A549 (cell line): ENCODE measurements at regions not wholly inside any gene's neighbourhood (a gene's known extent, or its start where the extent isn't known, plus 50 kb on each side); places are given as distances from the start of the nearest gene placed in this dataset.
A peak's percentile ranks its signal among the peaks of the same experiment; 100 is the strongest.

Experiments used
- ATAC-seq, 2 experiments: fragments of 200-7000 bp in 1 of 2; fragments of >200 bp in 1 of 2; cut with Nextera tagmentation in 1 of 2; cut with Tn5 transposase in 1 of 2; 3 replicates each; pipeline versions ENCODE4 v1.8.0 to v1.9.1; 2018 to 2020; ENCODE audit warnings: mild to moderate bottlenecking in 1 of 2, moderate library complexity in 1 of 2
- CTCF ChIA-PET: fragments of 300-600 bp; sonication (Branson Sonifier 250); formaldehyde crosslinking; extraction: SDS; loops from one replicate; lab custom pipeline; 2021; ENCODE audit warnings: antibody characterized with exemption, inconsistent platforms; lab: Yijun Ruan, JAX
- POLR2A ChIA-PET: fragments of 350-600 bp; formaldehyde crosslinking; extraction: SDS; loops from one replicate; lab custom pipeline; 2021; ENCODE audit warnings: antibody characterized with exemption, inconsistent platforms; lab: Yijun Ruan, JAX
- DNase-seq, 2 experiments: peaks; one replicate each; pipeline versions ENCODE4 v3.0.0 to v3.0.0-alpha.2; 2011 to 2016; ENCODE audit warnings: low read depth in 1 of 2, low spot score in 1 of 2
- FAIRE-seq: peaks from 2 replicates; lab custom pipeline; 2011; peaks lifted over from hg19 to GRCh38; lab: Jason Lieb, UNC
- H3K27ac ChIP-seq, 2 experiments: fragments of >200 bp; sonication (Bioruptor Twin); formaldehyde crosslinking; 3 replicates each; pipeline ENCODE4 v1.5.1; 2016 to 2017
- H3K4me1 ChIP-seq: fragments of >200 bp; sonication (Bioruptor Twin); formaldehyde crosslinking; 3 replicates; pipeline ENCODE4 v1.6.1; 2016
- H3K4me2 ChIP-seq: fragments of >200 bp; sonication (Bioruptor Twin); formaldehyde crosslinking; 3 replicates; pipeline ENCODE4 v1.6.1; 2016
- H3K4me3 ChIP-seq: fragments of >200 bp; sonication (Bioruptor Twin); formaldehyde crosslinking; 3 replicates; pipeline ENCODE4 v1.5.1; 2016
- H3K9me3 ChIP-seq: fragments of >200 bp; sonication (Bioruptor Twin); formaldehyde crosslinking; 3 replicates; pipeline ENCODE4 v1.6.1; 2016
- BCL3 ChIP-seq: fragments of >200 bp; sonication (Bioruptor Twin); formaldehyde crosslinking; IDR thresholded peaks from 3 replicates; pipeline ENCODE4 v1.6.1; 2016
- BHLHE40 ChIP-seq: IDR thresholded peaks from 2 replicates; pipeline ENCODE4 v1.6.1; 2012; ENCODE audit warnings: low read depth, low read length, inconsistent platforms
- E2F6 ChIP-seq: IDR thresholded peaks from 2 replicates; pipeline ENCODE4 v1.6.1; 2012; ENCODE audit warnings: low read depth, borderline replicate concordance
- EHF ChIP-seq: fragments of 250-450 bp; sonication (Bioruptor Pico); IDR thresholded peaks from 2 replicates; pipeline ENCODE4 v1.5.0; 2020; ENCODE audit warnings: mild to moderate bottlenecking
- EHMT2 ChIP-seq: fragments of 200-600 bp; sonication (generic); IDR thresholded peaks from 2 replicates; pipeline ENCODE4 v1.6.1; 2016; ENCODE audit warnings: antibody characterized with exemption, low read depth, mild to moderate bottlenecking, moderate library complexity
- FOSB ChIP-seq: fragments of 250-450 bp; sonication (Bioruptor Pico); IDR thresholded peaks from 2 replicates; pipeline ENCODE4 v1.5.0; 2020; ENCODE audit warnings: mild to moderate bottlenecking, moderate library complexity
- FOSL2 ChIP-seq, 2 experiments: fragments of 450-650 bp in 1 of 2; fragments of >200 bp in 1 of 2; sonication (Bioruptor Twin) in 1 of 2; formaldehyde crosslinking; IDR thresholded peaks; 2 replicates each; pipeline versions ENCODE4 v1.5.0 to v1.6.1; 2016 to 2020; ENCODE audit warnings: mild to moderate bottlenecking in 1 of 2, moderate library complexity in 1 of 2
- FOXS1 ChIP-seq: fragments of 250-450 bp; sonication (Bioruptor Pico); IDR thresholded peaks from 2 replicates; pipeline ENCODE4 v1.5.0; 2020; ENCODE audit warnings: mild to moderate bottlenecking, moderate library complexity
- GATA3 ChIP-seq: IDR thresholded peaks from 2 replicates; pipeline ENCODE4 v1.6.1; 2012; ENCODE audit warnings: borderline replicate concordance
- HDAC2 ChIP-seq: fragments of 200-600 bp; sonication (generic); IDR thresholded peaks from 2 replicates; pipeline ENCODE4 v1.6.1; 2016
- HES2 ChIP-seq: fragments of >200 bp; sonication (Bioruptor Twin); formaldehyde crosslinking; IDR thresholded peaks from 2 replicates; pipeline ENCODE4 v1.6.1; 2016
- HEYL ChIP-seq: fragments of 250-450 bp; sonication (Bioruptor Pico); IDR thresholded peaks from 2 replicates; pipeline ENCODE4 v1.8.0; 2021; ENCODE audit warnings: mild to moderate bottlenecking, moderate library complexity
- HOXA7 ChIP-seq: fragments of 250-450 bp; sonication (Bioruptor Pico); IDR thresholded peaks from 2 replicates; pipeline ENCODE4 v1.5.0; 2020; ENCODE audit warnings: mild to moderate bottlenecking, moderate library complexity
- HOXB13 ChIP-seq: fragments of 250-450 bp; sonication (Bioruptor Pico); IDR thresholded peaks from 2 replicates; pipeline ENCODE4 v1.5.0; 2020; ENCODE audit warnings: low read depth, mild to moderate bottlenecking, moderate library complexity
- HOXB5 ChIP-seq: fragments of 250-450 bp; sonication (Bioruptor Pico); IDR thresholded peaks from 2 replicates; pipeline ENCODE4 v1.5.0; 2020; ENCODE audit warnings: mild to moderate bottlenecking, moderate library complexity
- JUNB ChIP-seq: fragments of >200 bp; sonication (Bioruptor Twin); formaldehyde crosslinking; IDR thresholded peaks from 2 replicates; pipeline ENCODE4 v1.6.1; 2016
- KDM1A ChIP-seq: fragments of 200-600 bp; sonication (generic); IDR thresholded peaks from 2 replicates; pipeline ENCODE4 v1.6.1; 2016; ENCODE audit warnings: low read depth, mild to moderate bottlenecking
- NPAS2 ChIP-seq: fragments of 250-450 bp; sonication (Bioruptor Pico); IDR thresholded peaks from 2 replicates; pipeline ENCODE4 v1.8.0; 2022; ENCODE audit warnings: mild to moderate bottlenecking, moderate library complexity, borderline replicate concordance
- PHF8 ChIP-seq: fragments of 200-600 bp; sonication (generic); IDR thresholded peaks from 2 replicates; pipeline ENCODE4 v1.6.1; 2016; ENCODE audit warnings: low read depth, mild to moderate bottlenecking, antibody characterized with exemption, moderate library complexity, borderline replicate concordance
- POLR2AphosphoS2 ChIP-seq: conservative IDR thresholded peaks from 2 replicates; pipeline ENCODE4 v1.6.1; 2012; ENCODE audit warnings: low read length, improper control_type of control experiment, inconsistent platforms
- RAD21 ChIP-seq, 2 experiments: fragments of >200 bp in 1 of 2; sonication (Bioruptor Twin) in 1 of 2; formaldehyde crosslinking in 1 of 2; IDR thresholded peaks in 1 of 2; conservative IDR thresholded peaks in 1 of 2; 2 replicates in 1 of 2; 3 replicates in 1 of 2; pipeline ENCODE4 v1.6.1; 2012 to 2018; ENCODE audit warnings: inconsistent platforms in 1 of 2
- RARB ChIP-seq: fragments of 250-450 bp; sonication (Bioruptor Pico); IDR thresholded peaks from 2 replicates; pipeline ENCODE4 v1.8.0; 2021; ENCODE audit warnings: mild to moderate bottlenecking, moderate library complexity
- REST ChIP-seq: fragments of 200-600 bp; sonication (generic); IDR thresholded peaks from 2 replicates; pipeline ENCODE4 v1.6.1; 2016; ENCODE audit warnings: antibody characterized with exemption, mild to moderate bottlenecking, moderate library complexity
- RFX5 ChIP-seq: fragments of 450-650 bp; IDR thresholded peaks from 2 replicates; pipeline ENCODE4 v1.7.1; 2014; ENCODE audit warnings: antibody characterized with exemption, mild to moderate bottlenecking, moderate library complexity
- SMC3 ChIP-seq: fragments of >200 bp; sonication (Bioruptor Twin); formaldehyde crosslinking; IDR thresholded peaks from 3 replicates; pipeline ENCODE4 v1.6.1; 2018; ENCODE audit warnings: inconsistent platforms
- SREBF2 ChIP-seq: fragments of 450-650 bp; IDR thresholded peaks from 2 replicates; pipeline ENCODE4 v1.6.1; 2014; ENCODE audit warnings: mild to moderate bottlenecking, moderate library complexity
- TFCP2L1 ChIP-seq: fragments of 250-450 bp; sonication (Bioruptor Pico); IDR thresholded peaks from 2 replicates; pipeline ENCODE4 v1.5.0; 2021; ENCODE audit warnings: mild to moderate bottlenecking
- TP53 ChIP-seq: fragments of 250-450 bp; sonication (Bioruptor Pico); IDR thresholded peaks from 2 replicates; pipeline ENCODE4 v1.5.0; 2021; ENCODE audit warnings: mild to moderate bottlenecking, moderate library complexity
- WGBS: methylation state at CpG from one replicate; pipeline ENCODE4 v1.1.6; 2017; ENCODE audit errors: missing lambda C conversion rate; 5-methylcytosine and 5-hydroxymethylcytosine counted together

GRCh38 chr1:234907940-234908405 is 220.7 kb downstream of the TOMM20 start:
- H3K4me3 ChIP-seq = no peak overlapping the region
- POLR2A ChIA-PET = no interaction called here
- CTCF ChIA-PET = no interaction called here
- no peak for DNase-seq
- ATAC-seq = no peak
- peak overlapping the region in 1 of 2 experiments; percentile 46; a peak in 3 of 6 replicates for H3K27ac ChIP-seq
- no peak overlapping the region for H3K4me2 ChIP-seq
- FAIRE-seq = no peak
- H3K9me3 ChIP-seq = no peaks in the 10 kb centered on the region
- 81% methylated on average over 6 of the region's 6 CpGs for WGBS
- TF ChIP-seq HDAC2 = no peak
- TF ChIP-seq JUNB = no peak
- TF ChIP-seq HOXB13 (CRISPR knock-in tag) = no peak
- no peak for TF ChIP-seq HEYL
- TF ChIP-seq EHF = no peak
- TF ChIP-seq SMC3 = no peak
- TF ChIP-seq NPAS2 (CRISPR knock-in tag) = no peak
- TF ChIP-seq POLR2AphosphoS2 = no peak
- no peak for TF ChIP-seq FOSL2 (IDR thresholded peaks at IDR 0.05)
- TF ChIP-seq FOSL2 (CRISPR knock-in tag; IDR thresholded peaks at IDR 0.05) = no peak
- no peak for TF ChIP-seq PHF8
- TF ChIP-seq TP53 = no peak
- TF ChIP-seq RAD21 (conservative IDR thresholded peaks at IDR 0.05 in 1 of 2, IDR thresholded peaks at IDR 0.05 in 1 of 2) = no peak
- TF ChIP-seq GATA3 = no peak
- no peak for TF ChIP-seq E2F6
- no peak for TF ChIP-seq EHMT2
- no peak for TF ChIP-seq BCL3
- TF ChIP-seq REST = no peak
- 0 out of 3 replicates have a peak, but pooled peaks cover 4% of the 10 kb centered on the region for H3K4me1 ChIP-seq

GRCh38 chr1:234907208-234907939 is 221.3 kb downstream of the TOMM20 start:
- DNase-seq (no peak), ATAC-seq (no peak), FAIRE-seq (no peak)
- ChIA-PET CTCF (interaction anchor here (0.7 kb wide), 1 partner anchor 14 kb away, joined by 3 read pairs; no protein-coding TSS in a partner anchor), POLR2A (no interaction called here)
- Histone ChIP-seq H3K4me1 (0 out of 3 replicates have a peak, but pooled peaks cover 4% of the 10 kb centered on the region), H3K27ac (peak overlapping the region in 1 of 2 experiments; percentile 30; a peak in 2 of 6 replicates), H3K4me2 (no peak overlapping the region), H3K4me3 (no peak overlapping the region), H3K9me3 (no peaks in the 10 kb centered on the region)
- 89% methylated on average over 10 of the region's 10 CpGs for WGBS
- TF ChIP-seq RARB = no peak
- TF ChIP-seq FOSB (CRISPR knock-in tag) = no peak
- TF ChIP-seq TP53 = no peak
- TF ChIP-seq RFX5 = no peak
- TF ChIP-seq TFCP2L1 = no peak
- no peak for TF ChIP-seq HOXB13 (CRISPR knock-in tag)
- no peak for TF ChIP-seq SREBF2
- no peak for TF ChIP-seq HOXB5 (CRISPR knock-in tag)
- no peak for TF ChIP-seq REST
- TF ChIP-seq KDM1A = no peak
- no peak for TF ChIP-seq FOXS1 (CRISPR knock-in tag)
- TF ChIP-seq BHLHE40 = no peak
- TF ChIP-seq HDAC2 = no peak
- no peak for TF ChIP-seq HOXA7 (CRISPR knock-in tag)
- no peak for TF ChIP-seq HES2
